T-helper 1 cell treated with Interleukin-12 subunit alpha and Interleukin-12 subunit beta and Interleukin-4 antibody, amounts not matched to agents 30 ng/mL and 1 ng/mL, for 36 hours (primary cell): ENCODE measurements at regions not wholly inside any gene's neighbourhood (a gene's known extent, or its start where the extent isn't known, plus 50 kb on each side); places are given as distances from the start of the nearest gene placed in this dataset.

Experiments
- intact Hi-C: fragments of 100-400 bp; cut with micrococcal nuclease; formaldehyde crosslinking; loops from one replicate; pipeline ENCODE4 v1.15.1; 2024

- intact Hi-C loops = no loop called here
Measured at GRCh38 chr4:53818104-53818503, 226.8 kb upstream of the LNX1 start.

GRCh38 chr4:53816561-53816960 lies 225.3 kb upstream of the LNX1 start:
- intact Hi-C loops = no loop called here

- intact Hi-C loops = no loop called here
Measured at GRCh38 chr4:53815281-53815680, 224.0 kb upstream of the LNX1 start.

- intact Hi-C loops = no loop called here
Measured at GRCh38 chr4:53813998-53814397, 222.7 kb upstream of the LNX1 start.

GRCh38 chr4:53810643-53811042 lies 219.4 kb upstream of the LNX1 start:
- intact Hi-C loops = no loop called here

DNA sequence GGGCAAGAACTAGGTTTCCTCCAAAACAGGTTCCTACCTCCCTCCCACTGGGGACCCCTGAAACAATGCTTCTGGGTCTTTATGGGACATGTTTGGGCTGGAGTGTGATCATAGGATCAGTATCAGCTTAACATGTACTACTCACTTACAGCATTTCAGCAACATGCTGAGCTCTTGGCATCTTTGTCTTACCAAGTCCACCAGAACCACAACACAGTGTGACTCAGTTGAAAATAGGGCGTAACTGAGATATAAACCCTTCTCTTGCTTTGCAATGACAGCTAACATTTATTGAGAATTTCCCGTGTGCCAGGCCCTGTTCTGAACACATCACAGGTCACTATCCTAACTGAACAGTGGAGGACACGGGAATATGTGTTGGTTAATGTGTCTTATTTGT lies 218.5 kb upstream of the LNX1 start:
- intact Hi-C loops = loop anchor here (10.0 kb wide), 2 partner anchors 425 to 795 kb away; no protein-coding TSS in a partner anchor

DNA sequence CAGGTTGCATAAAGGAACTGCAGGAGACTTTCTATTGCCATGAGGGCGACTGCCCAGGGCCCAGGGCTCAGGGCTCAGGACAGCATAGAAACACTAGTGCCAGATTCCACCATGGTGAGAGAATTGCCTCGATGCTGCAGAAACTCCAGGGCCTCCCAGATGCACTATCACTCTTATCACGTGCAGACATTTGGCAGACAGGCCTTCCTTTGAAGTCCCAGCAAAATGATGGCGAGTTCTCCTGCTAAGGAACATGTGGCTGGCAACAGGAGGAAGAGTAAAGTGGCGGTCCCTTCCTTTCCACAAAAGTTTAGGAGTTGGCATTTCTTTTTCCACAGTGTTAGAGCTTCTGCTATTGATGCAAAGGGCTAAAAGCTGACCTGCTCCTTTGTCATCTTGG lies 214.0 kb upstream of the LNX1 start:
- intact Hi-C loops = loop anchor here (10.0 kb wide), 2 partner anchors 430 to 790 kb away; no protein-coding TSS in a partner anchor

DNA sequence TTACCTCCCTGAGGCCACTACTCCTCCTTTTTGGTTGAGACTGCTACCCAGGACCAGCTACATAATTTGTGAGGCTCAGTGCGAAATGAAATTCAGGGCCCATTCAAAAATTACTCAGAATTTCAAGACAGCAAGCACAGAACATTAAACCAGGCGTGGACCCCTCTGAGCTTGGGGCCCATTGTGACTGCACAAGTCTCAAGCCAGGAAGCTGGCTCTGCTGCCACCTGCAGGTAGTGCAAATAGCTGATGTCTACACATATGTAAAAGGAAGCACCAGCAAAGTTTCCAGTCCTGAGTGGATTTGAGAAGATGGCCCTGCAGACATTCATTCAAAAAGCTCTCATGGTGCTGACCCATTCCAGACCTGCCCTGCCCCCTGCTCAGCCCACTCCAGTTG lies 213.4 kb upstream of the LNX1 start:
- intact Hi-C loops = loop anchor here (10.0 kb wide), 2 partner anchors 430 to 790 kb away; no protein-coding TSS in a partner anchor

GRCh38 chr4:53802500-53802899 lies 211.2 kb upstream of the LNX1 start:
- intact Hi-C loops = loop anchor here (10.0 kb wide), 2 partner anchors 432 to 788 kb away; no protein-coding TSS in a partner anchor

GRCh38 chr4:53801373-53801772 lies 210.1 kb upstream of the LNX1 start:
- intact Hi-C loops = loop anchor here (10.0 kb wide), 2 partner anchors 433 to 787 kb away; no protein-coding TSS in a partner anchor

DNA sequence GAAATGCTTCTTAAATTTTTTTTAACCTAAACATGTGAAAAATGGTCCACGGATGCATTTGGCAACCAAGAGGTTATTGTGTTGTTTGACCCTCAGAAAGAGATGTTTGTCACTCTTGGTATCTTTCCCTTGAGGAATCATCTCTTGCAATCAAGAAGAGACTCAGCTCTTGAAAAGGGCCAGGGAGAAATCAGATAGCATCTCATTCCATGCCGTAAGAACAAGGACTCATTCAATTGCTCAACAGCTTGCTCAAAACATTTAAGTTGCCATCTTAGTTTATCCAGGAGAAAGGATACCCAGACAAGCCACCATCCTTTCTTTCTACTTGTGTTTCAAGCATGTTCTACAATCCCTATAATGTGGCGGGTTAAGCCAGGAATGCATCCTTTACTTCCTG lies 209.5 kb upstream of the LNX1 start:
- intact Hi-C loops = loop anchor here (10.0 kb wide), 2 partner anchors 434 to 786 kb away; no protein-coding TSS in a partner anchor

DNA sequence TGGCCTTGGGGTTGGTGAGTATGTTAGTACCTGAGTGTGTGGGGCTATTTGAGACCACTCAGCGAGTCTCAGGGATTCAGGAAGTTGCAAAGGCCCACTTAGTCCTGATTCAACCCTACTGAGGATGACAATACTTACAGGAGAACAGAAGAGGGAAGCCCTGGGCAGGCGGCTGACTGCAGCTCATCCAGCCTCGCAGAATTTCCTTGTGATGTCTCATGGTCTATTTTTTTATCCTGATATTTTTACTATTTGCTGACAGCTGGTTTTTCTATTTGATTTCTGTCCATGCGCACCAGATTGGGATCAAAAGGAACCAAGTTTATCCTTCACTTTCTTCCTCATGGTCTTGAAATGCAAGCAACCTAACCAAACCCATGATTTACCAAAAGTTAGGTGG lies 201.8 kb upstream of the LNX1 start:
- intact Hi-C loops = no loop called here

DNA sequence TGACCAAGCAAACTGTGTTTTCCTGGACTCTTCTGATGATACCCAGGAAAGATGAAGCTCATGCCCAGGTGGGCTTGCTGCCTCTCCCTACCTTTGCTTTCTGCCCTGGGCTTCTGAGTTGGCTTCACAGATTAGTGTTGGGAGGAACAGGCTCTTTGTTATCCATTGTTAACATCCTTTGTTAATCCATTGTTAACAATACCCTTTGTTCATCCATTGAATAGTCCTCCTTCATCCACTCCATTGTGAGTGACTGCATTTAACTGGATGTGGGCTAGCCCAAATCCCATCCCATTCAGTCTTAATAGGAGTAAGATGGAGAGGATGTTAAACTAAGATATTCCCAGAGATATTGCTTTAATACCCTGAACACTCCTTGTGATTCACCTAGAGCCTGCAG lies 199.0 kb upstream of the LNX1 start:
- intact Hi-C loops = no loop called here

DNA sequence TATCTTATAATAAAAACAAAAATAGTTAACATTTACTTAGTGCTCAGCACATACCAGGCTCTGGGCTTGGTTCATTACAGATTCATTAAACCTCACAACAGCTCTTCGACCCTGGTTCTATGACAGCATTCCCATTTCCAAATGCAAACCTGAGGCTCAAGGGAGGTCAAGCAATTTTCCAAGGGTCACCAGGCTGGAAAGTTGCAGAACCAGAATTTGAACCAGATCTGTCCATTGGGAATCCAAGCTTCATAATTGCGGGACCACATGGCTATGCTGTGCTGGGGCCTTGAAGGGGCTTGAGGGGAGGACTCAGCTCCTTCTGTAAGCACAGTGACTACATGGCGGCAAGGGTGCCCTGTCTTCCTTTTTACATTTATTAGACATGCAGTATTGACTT lies 197.3 kb upstream of the LNX1 start:
- intact Hi-C loops = no loop called here

GRCh38 chr4:53788011-53788410 lies 196.7 kb upstream of the LNX1 start:
- intact Hi-C loops = no loop called here

- intact Hi-C loops = no loop called here
Measured at GRCh38 chr4:53786632-53787031, 195.3 kb upstream of the LNX1 start.

GRCh38 chr4:53785996-53786395 lies 194.7 kb upstream of the LNX1 start:
- intact Hi-C loops = no loop called here

DNA sequence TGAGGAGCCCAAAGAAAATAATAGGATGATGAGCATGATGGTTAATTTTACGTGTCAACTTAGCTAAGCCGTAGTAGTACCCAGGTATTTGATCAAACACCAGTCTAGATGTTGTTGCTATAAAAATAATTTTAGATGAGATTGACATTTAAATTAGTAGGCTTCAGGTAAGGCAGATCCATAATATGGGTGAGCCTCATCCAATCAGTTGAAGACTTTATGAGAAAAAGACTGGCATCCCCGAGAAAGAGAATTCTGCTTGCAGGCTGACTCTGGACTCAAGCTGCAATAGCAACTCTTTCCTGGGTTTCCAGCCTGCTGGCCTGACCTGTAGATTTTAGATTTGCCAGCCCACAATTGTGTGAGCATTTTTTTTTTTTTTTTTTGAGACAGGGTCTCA lies 192.8 kb upstream of the LNX1 start:
- intact Hi-C loops = no loop called here

- intact Hi-C loops = no loop called here
Measured at GRCh38 chr4:53783208-53783859, 192.0 kb upstream of the LNX1 start.

DNA sequence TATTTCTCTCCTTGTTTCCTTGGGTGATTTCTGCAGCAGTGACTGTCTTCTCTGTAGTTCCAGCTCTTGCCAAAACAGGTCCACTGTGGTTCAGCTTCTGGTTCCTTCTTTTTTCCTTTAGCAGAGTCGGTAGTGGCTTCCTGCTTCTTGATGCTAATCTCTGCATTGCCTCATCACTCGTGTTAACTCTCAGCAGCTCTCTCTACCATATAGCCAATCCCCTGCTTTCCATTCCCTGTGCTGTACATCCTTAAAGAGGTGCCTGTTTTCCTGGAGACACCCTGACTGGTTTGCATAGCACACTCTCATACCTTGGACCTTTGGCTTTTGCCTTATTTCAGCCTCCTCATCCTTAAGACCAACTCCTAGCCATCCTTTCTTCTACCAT lies 191.2 kb upstream of the LNX1 start:
- intact Hi-C loops = no loop called here

DNA sequence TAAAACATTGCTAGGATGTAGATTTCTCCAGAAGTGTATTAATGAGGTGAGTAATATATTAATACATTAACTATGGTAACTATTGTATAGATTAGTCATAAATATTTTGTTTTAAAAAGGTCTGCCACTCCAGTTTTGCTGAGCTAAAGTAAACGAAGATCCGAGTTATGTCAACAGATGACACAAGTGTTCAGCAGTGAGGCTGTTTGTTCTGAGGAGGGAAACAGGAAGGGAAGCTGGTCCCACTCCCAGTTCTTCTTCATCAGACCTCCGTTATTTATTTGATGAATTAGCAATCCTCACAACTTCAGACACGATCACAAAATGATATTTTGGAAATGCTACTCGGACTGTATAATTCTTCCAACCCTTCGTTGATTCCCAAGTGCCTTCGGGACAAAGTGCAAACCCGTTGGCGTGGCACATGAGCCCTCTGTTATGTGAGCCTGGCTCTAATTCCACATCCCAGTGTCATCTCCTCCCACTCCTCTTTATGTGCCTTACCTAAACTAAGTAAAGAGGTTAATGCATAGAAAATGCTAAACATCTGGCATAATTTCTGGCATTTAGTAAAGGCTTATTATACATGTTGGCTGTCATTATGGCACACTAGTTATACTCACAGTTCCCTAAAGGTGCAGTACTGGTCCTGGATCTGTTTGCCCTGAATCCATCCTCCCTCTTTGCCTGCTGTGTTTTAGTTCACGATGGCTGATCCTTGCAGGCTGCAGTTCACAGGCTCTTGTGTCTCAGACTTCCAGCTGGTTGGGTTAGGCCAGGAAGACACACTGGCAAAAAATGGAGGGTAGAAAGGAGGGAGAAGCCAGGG lies 190.6 kb upstream of the LNX1 start:
- intact Hi-C loops = no loop called here

GRCh38 chr4:53780736-53781400 lies 189.6 kb upstream of the LNX1 start:
- intact Hi-C loops = no loop called here
